ENCODE measurements at regions not wholly inside any gene's neighbourhood (a gene's known extent, or its start where the extent isn't known, plus 50 kb on each side); places are given as distances from the start of the nearest gene placed in this dataset.

DNA sequence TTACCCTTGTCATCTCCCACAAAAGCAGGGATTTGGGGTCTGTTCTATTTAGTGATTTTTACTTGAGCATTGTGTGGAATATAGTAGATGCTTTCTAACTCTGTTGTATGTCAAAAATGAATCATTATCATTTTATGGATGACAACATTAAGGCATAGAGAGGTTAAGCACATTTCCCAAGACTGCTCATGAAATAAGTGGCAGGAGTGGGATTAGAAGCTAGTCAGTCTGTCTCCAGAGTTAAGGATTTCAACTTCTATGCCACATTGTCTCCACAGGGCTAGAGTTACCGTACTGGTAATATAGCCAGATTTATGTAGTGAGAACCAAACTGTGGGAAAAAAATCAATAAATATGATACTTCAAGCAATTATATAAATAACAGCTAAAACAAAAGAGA, 170.6 kb upstream of the DCN start:
- no peak for DNase-seq (ENCODE audit: low spot score)

- peak; percentile 35 for DNase-seq (ENCODE audit: low spot score)
Observed at GRCh38 chr12:91349476-91349875, 166.9 kb upstream of the DCN start.

DNA sequence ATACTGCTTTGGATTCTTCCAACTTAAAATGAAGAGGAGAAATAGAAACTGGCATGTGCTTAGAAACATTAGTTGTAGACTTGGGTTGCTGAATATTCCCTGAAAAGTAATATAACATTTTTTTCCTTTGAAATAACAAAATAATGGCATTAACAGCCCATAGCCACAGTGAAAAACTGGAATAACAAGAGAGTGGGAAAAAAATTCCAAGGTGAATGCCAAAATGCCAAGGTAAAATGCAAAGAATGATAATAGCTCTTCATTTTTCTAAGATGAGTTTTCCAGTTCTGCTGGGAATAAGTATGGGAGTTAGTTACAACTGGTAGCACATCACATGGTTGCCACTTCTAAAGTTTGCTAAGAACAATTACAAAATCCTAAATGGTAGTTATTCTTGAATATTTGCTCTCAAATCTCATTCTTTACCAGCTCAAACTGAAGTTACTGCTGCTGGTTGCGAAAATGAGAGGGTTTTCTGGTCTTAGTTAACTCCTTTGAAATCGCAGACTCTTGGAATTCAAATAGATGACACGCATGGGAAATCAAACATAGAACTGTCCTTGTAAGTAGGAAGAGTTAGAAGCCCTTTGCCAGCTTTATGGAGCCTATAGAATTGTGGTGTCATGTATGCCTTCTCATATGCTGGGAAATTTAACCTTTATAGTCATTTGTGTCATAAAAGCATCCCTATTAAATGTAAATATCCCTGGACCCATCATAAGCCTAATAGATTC, 165.0 kb upstream of the DCN start:
- peak; percentile 26 for DNase-seq (ENCODE audit: low spot score)

- DNase-seq (ENCODE audit: low spot score), result no peak
Observed at GRCh38 chr12:91346827-91347226, 164.2 kb upstream of the DCN start.

DNA sequence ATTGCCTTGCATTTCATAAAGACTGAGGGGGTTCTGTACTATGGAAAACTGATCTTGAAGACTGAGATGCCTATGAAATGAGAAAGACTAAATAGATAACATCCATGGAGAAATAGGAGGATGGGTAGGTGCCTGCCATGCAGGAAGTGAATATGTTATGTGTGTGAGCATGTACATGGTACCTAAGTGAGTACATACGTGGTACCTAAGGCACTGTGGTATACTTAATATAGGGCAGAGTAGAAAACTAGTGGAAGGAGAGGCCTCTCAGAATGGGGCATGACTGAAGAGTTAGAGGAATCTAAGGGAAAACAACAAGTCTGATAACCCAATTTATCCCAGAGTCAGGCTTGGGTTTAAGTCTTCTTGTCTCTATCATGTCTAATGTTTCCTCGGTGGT, 161.8 kb upstream of the DCN start:
- no peak for DNase-seq (ENCODE audit: low spot score)

DNA sequence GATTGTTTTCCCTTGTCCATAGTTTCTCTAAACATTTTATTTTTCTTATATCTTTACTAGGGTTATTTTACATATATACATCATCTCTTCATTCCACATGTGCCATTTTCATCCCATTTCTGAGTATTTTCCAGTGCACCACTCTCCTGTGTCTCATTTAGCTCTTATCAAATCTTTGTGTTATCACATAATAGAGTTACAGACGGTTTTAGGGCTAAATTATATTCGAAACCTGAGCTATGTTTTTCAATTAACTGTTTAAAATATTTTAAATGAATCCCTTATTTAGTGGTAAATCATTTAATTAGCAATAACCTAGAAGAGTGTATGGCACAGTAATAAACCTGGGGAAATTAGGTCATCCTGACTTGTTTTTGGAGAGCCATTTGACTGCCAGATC, 160.4 kb upstream of the DCN start:
- no peak for DNase-seq (ENCODE audit: low spot score)

DNA sequence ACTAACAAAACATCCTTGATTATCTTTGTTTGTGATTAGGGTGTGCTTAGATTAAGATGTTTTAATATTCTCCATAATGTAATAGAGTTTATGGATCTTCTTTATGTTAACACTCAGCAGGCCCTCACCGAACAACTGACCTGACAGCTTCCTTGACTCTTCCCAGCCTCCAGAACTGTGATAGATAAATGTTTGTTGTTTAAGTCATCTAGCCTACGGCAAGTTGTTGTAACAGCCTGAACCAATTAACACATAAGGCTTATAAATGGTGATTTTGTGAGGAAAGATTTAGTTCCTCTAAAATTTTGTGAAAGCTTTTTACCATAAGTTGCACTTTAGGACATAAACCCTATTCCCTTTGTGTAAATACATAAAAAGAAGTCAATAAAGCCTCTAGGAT, 156.5 kb upstream of the DCN start:
- DNase-seq (ENCODE audit: low spot score), result no peak

- DNase-seq (ENCODE audit: low spot score), result peak; percentile 14
Observed at GRCh38 chr12:91335699-91336098, 153.1 kb upstream of the DCN start.

DNA sequence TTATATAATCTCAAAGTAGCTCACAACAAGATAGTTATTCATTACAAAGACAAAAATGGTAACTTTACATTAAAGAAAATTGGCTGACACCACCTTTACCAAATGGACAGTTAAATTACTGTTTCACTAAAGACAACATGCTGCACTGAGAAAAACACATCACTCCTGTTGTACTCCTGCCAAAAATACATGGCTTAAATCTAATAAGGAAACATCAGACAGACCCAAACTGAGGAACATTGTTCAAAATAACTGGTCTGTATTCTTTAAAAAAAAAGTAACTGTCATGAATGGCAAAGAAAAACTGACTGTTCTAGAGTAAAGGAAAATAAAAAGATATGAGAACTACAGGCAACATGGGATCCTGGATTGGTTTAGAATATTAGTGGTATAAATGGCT, 151.3 kb upstream of the DCN start:
- DNase-seq (ENCODE audit: low spot score), result no peak

- no peak for DNase-seq (ENCODE audit: low spot score)
Observed at GRCh38 chr12:91332302-91332701, 149.7 kb upstream of the DCN start.

- DNase-seq (ENCODE audit: low spot score), result no peak
Observed at GRCh38 chr12:91331371-91331770, 148.8 kb upstream of the DCN start.

DNA sequence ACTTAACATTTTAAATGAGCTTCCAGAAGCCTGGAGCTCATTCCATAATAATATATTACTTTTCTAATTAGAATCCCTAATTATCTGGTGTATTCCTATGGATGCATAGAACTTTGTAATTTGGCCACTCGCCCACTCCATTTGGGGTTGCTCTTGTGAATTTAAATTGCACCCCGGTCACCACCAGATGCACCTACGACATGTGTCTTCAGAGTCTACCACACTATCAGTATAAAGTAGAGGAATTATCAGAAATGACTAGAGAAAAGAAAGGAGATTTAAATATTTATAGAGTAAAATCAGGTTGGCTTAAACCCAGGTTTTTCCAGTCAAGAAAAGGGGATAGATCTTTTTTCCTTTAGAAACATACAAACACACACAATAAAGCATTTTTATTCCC, 145.8 kb upstream of the DCN start:
- DNase-seq (ENCODE audit: low spot score), result no peak

DNA sequence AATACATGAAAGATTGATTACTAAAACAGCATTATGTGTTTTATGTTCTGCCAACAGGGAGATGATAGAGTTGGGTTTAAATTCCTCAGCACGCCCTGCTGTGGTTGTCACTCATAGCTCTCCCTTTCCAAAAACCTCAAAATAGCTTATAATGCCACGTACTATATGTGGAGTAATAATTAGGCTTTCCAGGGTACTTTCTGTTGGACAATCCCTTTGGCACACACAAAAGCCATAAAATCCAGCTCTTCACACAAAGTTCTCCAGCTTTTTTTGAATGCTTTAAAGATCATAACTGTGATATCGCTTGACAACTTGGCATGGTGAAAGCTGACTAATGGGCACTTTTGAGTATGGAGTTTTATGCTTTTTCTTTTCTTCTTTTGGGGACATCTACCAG, 145.3 kb upstream of the DCN start:
- DNase-seq (ENCODE audit: low spot score), result peak; percentile 22

GRCh38 chr12:91327131-91327530, 144.5 kb upstream of the DCN start:
- DNase-seq (ENCODE audit: low spot score), result no peak

GRCh38 chr12:91326058-91327027, 143.7 kb upstream of the DCN start:
- peak; percentile 46 for DNase-seq (ENCODE audit: low spot score)

- DNase-seq (ENCODE audit: low spot score), result no peak
Observed at GRCh38 chr12:91320999-91321398, 138.4 kb upstream of the DCN start.

GRCh38 chr12:91319071-91319760, 136.6 kb upstream of the DCN start:
- no peak for DNase-seq (ENCODE audit: low spot score)

DNA sequence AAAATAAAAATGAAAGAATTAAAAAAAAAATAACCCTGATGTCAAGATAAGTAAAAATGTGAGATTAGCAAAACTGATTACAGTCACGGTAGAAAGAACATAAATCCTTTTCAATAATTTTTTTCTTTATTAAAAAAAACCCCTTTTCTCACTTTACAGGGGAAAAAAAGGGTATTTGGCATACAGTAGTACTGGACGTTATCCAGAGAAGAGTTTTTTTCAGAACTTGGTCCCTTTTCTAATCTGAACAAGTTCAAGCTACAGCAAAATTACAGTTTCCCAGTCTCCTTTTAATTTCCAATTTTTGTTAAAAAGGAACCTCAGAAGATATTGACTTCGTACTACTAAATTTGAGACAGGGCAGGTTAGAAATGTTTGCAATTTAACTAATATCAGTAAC, 134.7 kb upstream of the DCN start:
- DNase-seq (ENCODE audit: low spot score), result no peak

DNA sequence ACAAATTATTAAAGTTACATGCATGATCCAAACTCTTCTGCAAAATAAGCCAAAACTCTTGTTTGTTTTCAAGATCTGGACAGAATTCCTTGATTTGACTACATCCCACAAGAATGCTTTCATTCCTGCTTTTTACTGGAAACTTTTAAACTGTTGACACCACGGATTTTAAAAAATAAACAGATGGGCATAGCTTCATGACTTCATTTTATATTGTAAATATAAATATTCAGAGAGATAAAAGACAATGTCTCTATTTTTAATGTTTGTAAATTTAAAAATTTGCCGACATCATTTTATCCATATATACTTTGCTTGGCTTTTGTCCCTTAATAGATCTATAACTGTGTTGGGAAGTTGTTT, 134.3 kb upstream of the DCN start:
- peak; percentile 32 for DNase-seq (ENCODE audit: low spot score)

DNA sequence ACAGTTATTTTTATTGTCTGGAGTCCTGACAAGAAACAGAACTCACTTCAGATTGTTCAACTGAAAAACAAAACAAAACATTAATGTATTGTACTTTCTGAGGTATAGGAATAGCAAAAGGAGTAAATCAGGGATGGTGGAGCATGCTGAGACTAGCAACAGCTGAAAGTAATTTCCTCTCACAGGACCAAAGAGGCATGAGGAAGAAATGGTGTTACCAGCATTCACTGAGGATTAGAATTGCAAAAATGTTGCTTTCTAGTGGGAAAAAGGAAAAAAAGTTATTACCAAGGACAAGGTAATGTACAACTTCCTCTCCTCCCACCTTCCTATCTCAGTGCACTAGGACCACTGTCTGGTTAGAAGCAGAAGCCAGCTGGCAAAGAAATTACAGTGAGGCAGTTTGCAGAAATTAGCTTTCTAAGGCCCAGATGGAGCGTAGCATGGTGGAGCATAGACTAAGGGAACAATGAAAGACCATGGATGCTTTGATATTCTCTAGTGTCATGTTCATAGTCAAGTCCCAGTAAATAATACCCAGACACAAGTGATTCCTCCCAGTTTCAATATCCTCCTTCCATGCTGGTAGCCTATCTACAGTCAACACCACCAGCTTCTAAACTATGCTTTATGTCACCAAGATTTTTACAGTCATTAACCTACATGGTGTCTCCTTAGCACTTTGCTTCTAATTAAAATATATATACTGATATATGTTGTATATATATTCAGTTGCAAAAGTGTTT, 133.7 kb upstream of the DCN start:
- DNase-seq (ENCODE audit: low spot score), result no peak

DNA sequence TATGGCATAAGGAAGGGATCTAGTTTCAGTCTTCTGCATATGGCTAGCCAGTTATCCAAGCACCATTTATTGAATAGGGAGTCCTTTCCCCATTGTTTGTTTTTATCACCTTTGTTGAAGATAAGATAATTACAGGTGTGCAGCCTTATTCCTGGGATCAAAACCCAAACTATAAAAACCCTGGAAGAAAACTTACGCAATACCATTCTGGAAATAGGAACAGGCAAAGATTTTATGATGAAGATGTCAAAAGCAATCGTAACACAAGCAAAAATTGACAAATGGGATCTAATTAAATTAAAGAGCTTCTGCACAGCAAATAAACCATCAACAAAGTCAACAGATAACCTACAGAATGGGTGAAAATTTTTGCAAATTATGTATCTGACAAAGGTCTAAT, 128.5 kb upstream of the DCN start:
- no peak for DNase-seq (ENCODE audit: low spot score)

GRCh38 chr12:91309450-91309849, 126.8 kb upstream of the DCN start:
- no peak for DNase-seq (ENCODE audit: low spot score)
